Daoy (cell line): ENCODE measurements at regions not wholly inside any gene's neighbourhood (a gene's known extent, or its start where the extent isn't known, plus 50 kb on each side); places are given as distances from the start of the nearest gene placed in this dataset.
A peak's percentile ranks its signal among the peaks of the same experiment; 100 is the strongest.

Experiments used
- DNase-seq: peaks from one replicate; pipeline ENCODE4 v3.0.0-alpha.2; 2015; ENCODE audit warnings: low read depth

GRCh38 chr22:25366876-25367466 is 147.5 kb downstream of the CRYBB2 start:
- DNase-seq: no peak

DNA sequence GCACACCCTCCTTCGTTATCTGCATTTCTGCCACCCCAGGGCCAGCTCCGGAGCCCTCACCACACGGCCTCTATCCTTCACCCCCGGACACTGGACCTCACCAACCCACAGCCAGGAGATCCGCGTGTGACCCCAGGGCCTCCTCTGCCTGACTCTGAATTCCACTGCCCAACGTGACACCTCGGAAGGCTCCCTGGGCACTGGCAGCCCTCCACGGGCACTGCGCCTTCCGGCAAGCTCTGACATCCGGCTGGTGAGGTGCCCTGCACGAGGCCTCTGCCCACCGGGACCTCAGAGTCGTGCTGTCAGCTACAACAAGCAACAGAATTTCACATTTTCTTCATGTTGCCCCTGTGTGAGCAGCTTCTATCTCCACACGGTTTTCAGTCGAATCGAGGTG is 148.3 kb downstream of the CRYBB2 start:
- DNase-seq: no peak

GRCh38 chr22:25368271-25368670 is 148.8 kb downstream of the CRYBB2 start:
- peak; percentile 81 for DNase-seq

GRCh38 chr22:25369041-25369440 is 149.6 kb downstream of the CRYBB2 start:
- no peak for DNase-seq

GRCh38 chr22:25370322-25370721 is 150.9 kb downstream of the CRYBB2 start:
- no peak for DNase-seq

GRCh38 chr22:25372000-25372595 is 152.7 kb downstream of the CRYBB2 start:
- DNase-seq: no peak

GRCh38 chr22:25373961-25374360 is 154.5 kb downstream of the CRYBB2 start:
- DNase-seq: no peak

DNA sequence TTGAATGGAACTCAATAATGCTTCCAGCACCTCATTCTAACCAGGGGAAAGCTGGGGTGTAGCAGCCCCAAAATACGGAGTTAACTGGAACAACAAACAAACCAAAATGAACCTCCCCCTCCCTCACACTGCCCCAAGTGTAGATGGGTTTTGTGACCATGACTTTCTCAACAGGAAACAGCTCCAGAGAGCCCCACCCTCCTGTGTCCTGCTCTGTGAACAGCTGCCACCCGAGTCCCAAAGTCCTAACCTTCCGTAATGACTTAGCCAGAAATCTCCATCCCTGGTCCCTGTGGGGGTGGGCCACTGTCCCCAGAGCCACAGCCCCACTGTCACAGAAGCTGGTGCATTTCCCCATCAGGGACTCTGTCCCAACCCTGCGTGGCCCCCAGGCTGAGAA is 155.4 kb downstream of the CRYBB2 start:
- DNase-seq: no peak

DNA sequence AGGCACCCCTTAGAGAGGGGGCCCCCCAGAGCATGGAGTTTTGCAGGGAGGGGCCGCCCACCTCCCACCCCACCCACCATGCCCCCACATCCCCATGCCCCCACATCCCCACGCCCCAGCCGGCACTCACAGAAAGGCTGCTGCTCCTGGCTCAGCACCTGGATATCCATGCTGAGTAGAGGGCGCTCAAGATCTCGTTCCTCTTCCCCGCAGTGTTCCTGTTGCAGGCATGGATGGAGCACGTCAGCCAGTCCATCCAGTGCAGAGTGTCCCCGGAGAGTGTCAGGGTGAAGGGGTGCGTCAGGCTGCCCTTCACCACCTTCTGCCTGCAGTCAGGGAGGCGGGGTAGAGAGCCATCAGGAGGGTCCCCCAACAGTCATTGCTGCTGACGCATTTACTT is 156.2 kb downstream of the CRYBB2 start:
- no peak for DNase-seq

DNA sequence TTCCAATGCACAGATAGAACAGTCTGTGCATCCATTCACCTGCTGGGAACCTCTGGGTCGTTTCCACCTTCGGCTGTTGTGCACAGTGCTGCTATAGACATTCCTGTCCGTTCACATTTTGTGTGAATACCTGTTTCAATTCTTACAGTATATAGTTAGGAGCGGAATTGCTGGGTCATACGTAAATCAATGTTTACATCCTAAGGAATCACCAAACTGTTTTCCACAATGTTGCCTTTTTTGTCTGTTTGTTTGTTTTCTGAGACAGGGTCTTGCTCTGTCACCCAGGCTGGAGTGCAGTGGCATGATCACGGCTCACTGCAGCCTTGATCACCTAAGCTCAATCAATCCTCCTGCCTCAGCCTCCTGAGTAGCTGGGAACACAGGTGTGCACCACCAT is 158.3 kb downstream of the CRYBB2 start:
- no peak for DNase-seq

DNA sequence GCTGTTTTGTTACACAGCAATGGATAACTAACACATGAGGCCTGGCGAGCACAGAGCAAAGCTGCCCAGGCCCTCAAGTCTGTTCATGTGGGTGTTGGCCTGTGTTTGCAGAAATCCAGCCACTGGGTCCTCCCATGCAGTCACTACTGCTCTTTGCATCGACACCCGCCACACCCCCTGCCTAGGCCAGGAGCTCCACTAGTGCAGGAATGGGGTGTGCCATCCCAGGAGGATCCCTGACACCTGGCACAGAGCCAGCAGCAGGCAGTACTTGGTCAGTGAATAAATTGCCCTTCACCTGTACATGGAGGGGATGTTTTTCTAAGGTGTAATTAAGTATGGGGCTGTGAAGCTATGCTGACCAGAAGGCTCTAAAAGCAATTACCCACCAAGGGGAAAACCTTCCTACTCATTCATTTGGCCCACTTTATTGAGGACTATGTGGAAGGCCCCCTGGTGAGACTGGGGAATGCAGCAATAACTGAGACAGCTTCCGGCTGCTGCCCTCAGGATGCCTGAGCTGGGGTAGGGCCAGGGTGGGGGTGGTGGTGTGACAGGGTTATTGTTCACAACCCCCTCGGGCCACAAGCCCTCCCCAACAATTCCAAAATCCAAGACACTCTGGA is 160.8 kb downstream of the CRYBB2 start:
- peak; percentile 43 for DNase-seq

DNA sequence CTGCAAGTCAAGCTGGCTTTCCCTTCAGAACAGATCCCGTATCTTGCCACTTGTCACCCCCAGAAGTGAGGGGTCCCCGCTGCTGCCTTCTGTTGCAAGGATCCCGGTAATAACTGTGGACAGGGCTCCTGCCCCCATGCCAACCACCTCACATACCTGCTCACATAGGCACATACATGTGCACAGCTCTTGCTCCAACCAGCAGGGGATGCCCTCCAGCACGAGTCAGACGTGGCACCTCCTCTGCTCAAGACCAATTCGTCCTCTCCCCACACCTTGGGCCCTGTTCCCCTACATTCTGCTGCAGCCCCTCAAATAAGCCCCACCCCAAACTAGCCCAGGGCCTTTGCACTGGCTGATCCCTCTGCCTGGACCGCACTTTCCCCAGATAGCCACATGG is 163.3 kb downstream of the CRYBB2 start:
- DNase-seq: no peak

GRCh38 chr22:25383278-25383820 is 163.9 kb downstream of the CRYBB2 start:
- DNase-seq: no peak

DNA sequence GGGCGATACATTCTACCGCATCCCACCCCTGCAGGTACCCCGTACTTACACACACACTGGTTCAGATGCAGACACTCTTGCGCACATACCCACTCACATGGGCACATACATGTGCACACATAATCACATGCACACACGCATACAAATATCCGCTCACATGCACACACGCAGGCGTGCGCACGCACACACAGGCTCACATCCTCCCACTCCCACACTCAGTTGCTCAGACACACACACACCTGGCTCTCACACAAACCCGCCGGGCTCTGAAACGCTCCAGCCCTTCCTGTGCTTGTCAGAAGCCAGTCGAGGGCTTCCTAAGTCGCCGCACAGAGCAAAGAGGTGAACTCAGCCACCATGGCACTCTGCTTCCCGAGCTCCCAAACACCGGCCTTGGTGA is 164.5 kb downstream of the CRYBB2 start:
- no peak for DNase-seq

DNA sequence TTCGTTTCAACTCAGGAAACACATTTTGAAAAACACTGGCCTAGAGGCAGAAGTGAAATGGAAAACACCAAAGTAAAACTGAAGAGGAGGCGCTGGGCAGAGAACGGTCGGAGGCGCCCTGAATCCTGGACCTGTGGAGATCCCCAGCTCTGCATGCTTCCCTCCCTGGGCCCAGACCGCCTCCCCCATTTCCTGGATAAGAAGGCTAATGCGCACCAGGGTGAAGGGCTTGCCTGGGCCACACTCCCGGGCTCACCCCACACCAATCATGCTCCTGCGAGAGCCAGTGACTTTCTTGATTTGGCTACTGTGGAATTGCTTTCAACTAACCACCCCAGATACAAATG is 167.1 kb downstream of the CRYBB2 start:
- DNase-seq: no peak

DNA sequence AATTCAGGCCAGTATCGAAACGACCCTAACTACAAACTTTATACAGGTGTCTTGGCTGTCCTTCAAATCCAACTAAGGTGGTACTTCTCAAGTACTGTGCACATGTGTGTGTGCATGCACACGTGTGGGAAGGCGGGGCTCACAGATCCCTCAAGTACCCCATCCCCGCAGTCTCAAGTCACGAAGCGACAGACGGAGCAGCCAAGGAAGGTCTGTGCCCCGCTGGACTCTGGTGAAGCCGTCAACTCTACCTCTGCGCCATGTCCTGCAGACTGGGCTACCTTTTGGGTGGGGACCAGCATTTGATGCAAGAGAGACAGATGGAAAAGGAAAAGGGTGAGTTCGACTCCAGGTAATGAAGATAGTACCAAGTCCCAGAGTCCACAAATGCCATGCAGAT is 169.0 kb downstream of the CRYBB2 start:
- no peak for DNase-seq

GRCh38 chr22:25388866-25389540 is 169.6 kb downstream of the CRYBB2 start:
- peak; percentile 24 for DNase-seq

- DNase-seq: no peak
These were observed 170.1 kb downstream of the CRYBB2 start for GRCh38 chr22:25389541-25389919.

GRCh38 chr22:25390297-25391240 is 171.1 kb downstream of the CRYBB2 start:
- DNase-seq: no peak

GRCh38 chr22:25392584-25392983 is 171.9 kb upstream of the GRK3 start:
- no peak for DNase-seq

- no peak for DNase-seq
These were observed 171.2 kb upstream of the GRK3 start for GRCh38 chr22:25393121-25393805.
